ENCODE measurements at regions not wholly inside any gene's neighbourhood (a gene's known extent, or its start where the extent isn't known, plus 50 kb on each side); places are given as distances from the start of the nearest gene placed in this dataset.

GRCh38 chr6:137560184-137560563 is 66.0 kb upstream of the OLIG3 start:
- Histone ChIP-seq H3K4me3 (replicated peaks; ENCODE audit: insufficient read depth, low read length) (no peak overlapping the region), H3K27me3 (ENCODE audit: insufficient read depth, poor library complexity, severe bottlenecking) (peaks cover 2% of the 10 kb centered on the region), H3K27ac (replicated peaks) (no peak overlapping the region)
- DNase-seq (ENCODE audit: low read depth in 1 of 2, low spot score in 1 of 2): no peak
- no peak for TF ChIP-seq GABPA (IDR thresholded peaks at IDR 0.05; ENCODE audit: low read depth)
- TF ChIP-seq SPI1 (IDR thresholded peaks at IDR 0.05; ENCODE audit: borderline replicate concordance, low read depth): no peak
- TF ChIP-seq POLR2AphosphoS5 (IDR thresholded peaks at IDR 0.05; ENCODE audit: low read depth): no peak
- TF ChIP-seq REST (IDR thresholded peaks at IDR 0.05; ENCODE audit: insufficient replicate concordance, low read depth): no peak
- no peak for TF ChIP-seq CTCF (IDR thresholded peaks at IDR 0.05; ENCODE audit: insufficient read depth, low read length)

- Histone ChIP-seq H3K4me3 (replicated peaks; ENCODE audit: insufficient read depth, low read length) (no peak overlapping the region), H3K27ac (replicated peaks) (no peak overlapping the region), H3K27me3 (ENCODE audit: insufficient read depth, poor library complexity, severe bottlenecking) (peaks cover 13% of the 10 kb centered on the region)
- no peak for TF ChIP-seq POLR2AphosphoS5 (IDR thresholded peaks at IDR 0.05; ENCODE audit: low read depth)
- TF ChIP-seq CTCF (IDR thresholded peaks at IDR 0.05; ENCODE audit: insufficient read depth, low read length): no peak
- TF ChIP-seq GABPA (IDR thresholded peaks at IDR 0.05; ENCODE audit: low read depth): no peak
- TF ChIP-seq REST (IDR thresholded peaks at IDR 0.05; ENCODE audit: insufficient replicate concordance, low read depth): no peak
- TF ChIP-seq SPI1 (IDR thresholded peaks at IDR 0.05; ENCODE audit: borderline replicate concordance, low read depth): no peak
- no peak for DNase-seq (ENCODE audit: low read depth in 1 of 2, low spot score in 1 of 2)
These were observed 73.9 kb upstream of the OLIG3 start for GRCh38 chr6:137568067-137568466.

- Histone ChIP-seq H3K27ac (replicated peaks) (no peak overlapping the region), H3K27me3 (ENCODE audit: insufficient read depth, poor library complexity, severe bottlenecking) (peaks cover 13% of the 10 kb centered on the region), H3K4me3 (replicated peaks; ENCODE audit: insufficient read depth, low read length) (no peak overlapping the region)
- TF ChIP-seq POLR2AphosphoS5 (IDR thresholded peaks at IDR 0.05; ENCODE audit: low read depth) (no peak), GABPA (IDR thresholded peaks at IDR 0.05; ENCODE audit: low read depth) (no peak), REST (IDR thresholded peaks at IDR 0.05; ENCODE audit: insufficient replicate concordance, low read depth) (no peak), CTCF (IDR thresholded peaks at IDR 0.05; ENCODE audit: insufficient read depth, low read length) (no peak), SPI1 (IDR thresholded peaks at IDR 0.05; ENCODE audit: borderline replicate concordance, low read depth) (no peak)
- DNase-seq (ENCODE audit: low read depth in 1 of 2, low spot score in 1 of 2): no peak
These were observed 76.2 kb upstream of the OLIG3 start for GRCh38 chr6:137570393-137570792.

Data from HL-60 (cell line).